ENCODE measurements at regions not wholly inside any gene's neighbourhood (a gene's known extent, or its start where the extent isn't known, plus 50 kb on each side); places are given as distances from the start of the nearest gene placed in this dataset.
"Not testable (repeated sequence)": the region's sequence is repeated elsewhere in the genome, so short reads cannot be mapped to it uniquely, and the experiment has no call there.

DNA sequence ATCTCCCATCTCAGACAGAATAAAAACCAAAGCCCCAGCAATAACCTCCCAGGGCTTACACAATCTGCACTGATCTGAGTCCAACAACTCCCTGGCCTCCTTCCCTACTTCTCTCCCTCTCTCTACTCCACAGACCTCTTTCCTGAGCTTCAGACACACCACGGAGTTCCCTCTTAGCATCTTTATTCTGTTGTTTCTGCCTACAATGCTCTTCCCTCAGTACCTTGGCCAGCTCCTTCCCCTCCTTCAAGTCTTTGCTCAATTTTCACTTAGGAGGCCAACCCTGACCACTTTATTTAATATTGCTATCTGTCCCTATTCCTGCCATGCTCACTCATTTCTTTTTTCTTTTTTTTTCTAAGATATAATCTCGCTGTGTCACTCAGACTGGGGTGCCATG lies 276.7 kb downstream of the CWH43 start:
- not testable (repeated sequence) for H3K79me2 ChIP-seq; DNase-seq (ENCODE audit: low spot score); H3K4me3 ChIP-seq; H3K4me1 ChIP-seq (ENCODE audit: insufficient read depth); H3K36me3 ChIP-seq (replicated peaks; ENCODE audit: insufficient read depth, low read depth); H3K27me3 ChIP-seq; H3K27ac ChIP-seq; H3K9me3 ChIP-seq (ENCODE audit: low read depth); H3K4me2 ChIP-seq; H4K20me1 ChIP-seq (ENCODE audit: insufficient read depth, poor library complexity, severe bottlenecking); H3K9me2 ChIP-seq (replicated peaks; ENCODE audit: insufficient read depth); H2AFZ ChIP-seq
- WGBS (ENCODE audit: low lambda C conversion rate, missing lambda C conversion rate), result 58% methylated on average over 2 of the region's 2 CpGs

DNA sequence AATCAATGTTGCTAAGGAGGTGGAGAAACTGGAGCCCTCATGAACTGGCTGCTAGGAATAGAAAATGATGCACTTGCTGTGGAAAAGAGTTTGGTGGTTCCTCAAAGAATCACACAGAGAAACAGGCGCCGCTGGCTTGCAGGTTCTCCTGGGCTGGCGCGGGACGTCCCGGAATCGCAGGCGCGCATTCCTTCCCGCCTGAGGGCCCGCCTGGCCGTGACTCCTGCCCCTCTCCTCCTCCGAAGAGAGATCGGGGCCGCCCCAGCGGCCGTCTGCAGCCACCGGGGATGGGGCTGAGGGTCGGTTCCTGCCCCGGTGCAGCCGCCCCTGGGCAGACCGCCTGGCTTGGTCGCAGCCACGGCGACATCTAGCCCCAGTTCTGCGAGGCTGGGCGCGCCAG lies 284.4 kb downstream of the CWH43 start:
- WGBS (ENCODE audit: low lambda C conversion rate, missing lambda C conversion rate), result 89% methylated on average over 24 of the region's 28 CpGs
- H3K79me2 ChIP-seq; H3K36me3 ChIP-seq (replicated peaks; ENCODE audit: insufficient read depth, low read depth); H3K4me3 ChIP-seq; H3K9me2 ChIP-seq (replicated peaks; ENCODE audit: insufficient read depth); H3K27ac ChIP-seq; H3K27me3 ChIP-seq; H2AFZ ChIP-seq; H3K4me1 ChIP-seq (ENCODE audit: insufficient read depth); H3K9me3 ChIP-seq (ENCODE audit: low read depth); H3K4me2 ChIP-seq; H4K20me1 ChIP-seq (ENCODE audit: insufficient read depth, poor library complexity, severe bottlenecking): not testable (repeated sequence)
- DNase-seq (ENCODE audit: low spot score), result peak; percentile 1

DNA sequence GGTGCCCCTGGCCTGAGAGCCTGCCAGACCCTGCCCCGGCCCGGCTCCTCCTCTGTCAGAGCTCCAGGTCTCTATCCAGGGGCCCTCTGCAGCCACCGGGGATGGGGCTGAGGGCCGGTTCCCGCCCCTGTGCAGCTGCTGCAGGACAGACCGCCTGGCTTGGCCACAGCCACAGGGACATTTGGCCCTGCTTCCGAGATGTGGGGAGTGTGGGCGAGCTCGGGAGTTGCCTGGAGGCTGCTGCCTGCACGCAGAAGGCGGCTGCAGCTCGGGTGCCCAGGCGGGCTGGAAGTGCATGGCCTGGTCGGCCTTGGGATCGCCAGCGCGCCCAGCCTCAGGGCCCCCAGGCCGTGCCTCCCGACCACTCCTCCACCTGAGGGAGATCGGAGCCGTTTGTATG lies 284.8 kb downstream of the CWH43 start:
- not testable (repeated sequence) for H3K79me2 ChIP-seq; H3K9me3 ChIP-seq (ENCODE audit: low read depth); H2AFZ ChIP-seq; H3K27me3 ChIP-seq; H3K4me3 ChIP-seq; DNase-seq (ENCODE audit: low spot score); H3K27ac ChIP-seq; H3K4me2 ChIP-seq; H4K20me1 ChIP-seq (ENCODE audit: insufficient read depth, poor library complexity, severe bottlenecking); H3K36me3 ChIP-seq (replicated peaks; ENCODE audit: insufficient read depth, low read depth); H3K9me2 ChIP-seq (replicated peaks; ENCODE audit: insufficient read depth); H3K4me1 ChIP-seq (ENCODE audit: insufficient read depth)
- 92% methylated on average over 21 of the region's 21 CpGs for WGBS (ENCODE audit: low lambda C conversion rate, missing lambda C conversion rate)

DNA sequence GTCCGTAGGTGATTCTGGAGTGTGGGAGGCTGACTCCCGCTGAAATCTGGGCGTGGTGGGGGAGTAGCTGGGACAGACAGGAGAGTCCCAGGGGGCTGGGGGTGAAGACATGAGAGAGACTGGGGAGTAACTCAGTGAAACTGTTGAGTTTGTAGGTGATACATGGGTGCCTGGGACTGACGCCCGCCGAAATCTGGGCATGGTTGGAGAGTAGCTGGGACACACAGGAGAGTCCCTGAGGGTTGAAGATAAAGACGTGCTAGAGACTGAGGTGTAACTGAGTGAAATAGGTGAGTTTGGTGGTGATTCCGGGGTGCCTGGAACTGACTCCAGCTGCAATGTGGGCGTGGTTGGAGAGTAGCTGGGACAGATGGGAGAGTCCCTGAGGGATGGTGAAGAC lies 299.8 kb downstream of the CWH43 start:
- not testable (repeated sequence) for H3K27ac ChIP-seq; H3K4me1 ChIP-seq (ENCODE audit: insufficient read depth); H3K79me2 ChIP-seq; DNase-seq (ENCODE audit: low spot score); H3K36me3 ChIP-seq (replicated peaks; ENCODE audit: insufficient read depth, low read depth); H3K27me3 ChIP-seq; H2AFZ ChIP-seq; H3K9me3 ChIP-seq (ENCODE audit: low read depth); H3K4me2 ChIP-seq; H4K20me1 ChIP-seq (ENCODE audit: insufficient read depth, poor library complexity, severe bottlenecking); H3K4me3 ChIP-seq; H3K9me2 ChIP-seq (replicated peaks; ENCODE audit: insufficient read depth)
- WGBS (ENCODE audit: low lambda C conversion rate, missing lambda C conversion rate), result 73% methylated on average over 6 of the region's 9 CpGs

DNA sequence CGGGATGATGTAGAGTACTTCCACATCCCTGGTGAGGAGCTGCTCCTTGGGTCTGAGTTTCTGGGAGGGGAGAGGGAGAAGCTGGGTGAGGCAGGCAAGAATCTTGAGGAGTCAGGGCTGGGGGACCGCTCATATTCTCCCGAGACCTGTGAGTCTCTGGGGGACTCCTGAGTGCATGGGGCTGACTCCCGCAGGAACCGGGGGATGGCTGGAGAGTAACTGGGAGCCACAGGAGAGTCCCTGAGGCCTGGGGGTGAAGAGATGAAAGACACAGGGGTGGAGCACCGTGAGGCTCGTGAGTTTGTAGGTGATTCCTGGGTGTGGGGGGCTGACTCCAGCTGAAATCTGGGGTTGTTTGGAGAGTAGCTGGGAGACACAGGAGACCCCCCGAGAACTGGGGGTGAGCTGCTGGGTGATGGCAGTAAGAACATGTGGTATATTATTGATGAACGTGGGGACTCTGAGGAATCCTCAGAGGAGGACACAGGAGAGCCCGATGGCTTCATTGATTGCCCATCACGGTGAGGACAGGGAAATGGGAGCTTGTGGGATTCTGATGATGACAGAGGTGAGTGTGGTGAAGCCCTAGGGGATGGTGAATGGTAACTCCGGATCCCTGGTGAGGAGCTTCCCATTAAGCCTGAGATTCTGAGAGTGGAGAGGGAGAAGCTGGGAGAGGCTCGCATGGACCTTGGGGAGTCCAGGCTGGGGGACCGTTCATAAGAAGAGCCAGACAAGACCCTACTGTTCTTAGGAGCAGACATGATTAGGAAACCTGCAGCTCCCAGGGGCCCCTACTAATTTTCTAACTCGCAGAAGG lies 301.1 kb downstream of the CWH43 start:
- H3K9me3 ChIP-seq (ENCODE audit: low read depth); H3K27me3 ChIP-seq; H3K9me2 ChIP-seq (replicated peaks; ENCODE audit: insufficient read depth); H3K4me3 ChIP-seq; H2AFZ ChIP-seq; H3K27ac ChIP-seq; H3K4me2 ChIP-seq; H3K36me3 ChIP-seq (replicated peaks; ENCODE audit: insufficient read depth, low read depth); H3K4me1 ChIP-seq (ENCODE audit: insufficient read depth); H3K79me2 ChIP-seq; H4K20me1 ChIP-seq (ENCODE audit: insufficient read depth, poor library complexity, severe bottlenecking): not testable (repeated sequence)
- WGBS (ENCODE audit: low lambda C conversion rate, missing lambda C conversion rate), result 79% methylated on average over 15 of the region's 15 CpGs
- peak; percentile 28 for DNase-seq (ENCODE audit: low spot score)

DNA sequence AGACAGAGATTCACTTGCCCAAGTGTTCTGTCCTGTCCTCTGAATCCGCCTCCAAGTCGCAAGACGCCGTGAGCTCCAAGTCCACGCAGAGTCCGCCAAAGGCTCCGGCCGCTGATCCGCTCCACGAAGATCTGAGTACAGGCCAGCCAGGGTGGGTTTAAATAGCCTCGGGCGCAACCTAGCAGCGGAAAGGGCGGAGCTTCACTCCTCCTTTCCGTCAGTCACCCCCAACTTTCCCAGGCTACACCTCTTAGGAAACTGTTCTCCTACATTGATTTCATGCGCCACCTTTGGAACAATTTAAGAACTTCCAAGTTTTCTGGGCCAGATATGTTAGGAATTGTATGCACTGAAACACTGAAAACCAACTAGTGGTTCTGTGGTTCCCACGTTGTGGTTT lies 301.8 kb downstream of the CWH43 start:
- peak; percentile 18 for DNase-seq (ENCODE audit: low spot score)
- 89% methylated on average over 17 of the region's 17 CpGs for WGBS (ENCODE audit: low lambda C conversion rate, missing lambda C conversion rate)

DNA sequence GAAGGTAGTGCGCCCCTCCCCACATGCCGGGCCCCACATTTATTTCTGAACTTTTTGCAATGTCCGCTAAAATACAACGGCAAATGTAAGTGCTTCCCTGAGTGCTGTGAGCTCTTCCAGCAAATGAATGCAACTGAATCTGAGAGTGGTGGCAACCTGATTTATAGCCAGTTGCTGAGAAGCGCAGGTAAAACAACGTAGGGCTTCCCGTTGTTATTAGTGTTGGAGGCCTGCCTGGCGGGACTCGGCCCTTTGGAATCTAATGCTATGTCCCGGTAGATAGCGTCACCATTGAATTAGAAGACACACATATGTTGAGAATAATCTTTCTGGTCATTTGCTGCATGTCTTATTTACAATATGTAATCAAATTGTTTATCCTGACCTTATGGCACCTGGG lies 302.7 kb downstream of the CWH43 start:
- not testable (repeated sequence) for H3K79me2 ChIP-seq; H3K9me2 ChIP-seq (replicated peaks; ENCODE audit: insufficient read depth); H3K4me3 ChIP-seq; H3K4me1 ChIP-seq (ENCODE audit: insufficient read depth); H2AFZ ChIP-seq; H3K27ac ChIP-seq; H3K4me2 ChIP-seq; H3K9me3 ChIP-seq (ENCODE audit: low read depth); H3K27me3 ChIP-seq; DNase-seq (ENCODE audit: low spot score); H4K20me1 ChIP-seq (ENCODE audit: insufficient read depth, poor library complexity, severe bottlenecking); H3K36me3 ChIP-seq (replicated peaks; ENCODE audit: insufficient read depth, low read depth)
- 87% methylated on average over 11 of the region's 11 CpGs for WGBS (ENCODE audit: low lambda C conversion rate, missing lambda C conversion rate)

More for the DNA sequence above, 301.8 kb downstream of the CWH43 start:
- not testable (repeated sequence) for H4K20me1 ChIP-seq (ENCODE audit: insufficient read depth, poor library complexity, severe bottlenecking); H3K36me3 ChIP-seq (replicated peaks; ENCODE audit: insufficient read depth, low read depth); H3K4me3 ChIP-seq; H3K27me3 ChIP-seq; H3K79me2 ChIP-seq; H3K27ac ChIP-seq; H3K9me3 ChIP-seq (ENCODE audit: low read depth); H3K4me1 ChIP-seq (ENCODE audit: insufficient read depth); H2AFZ ChIP-seq; H3K9me2 ChIP-seq (replicated peaks; ENCODE audit: insufficient read depth); H3K4me2 ChIP-seq

DNA sequence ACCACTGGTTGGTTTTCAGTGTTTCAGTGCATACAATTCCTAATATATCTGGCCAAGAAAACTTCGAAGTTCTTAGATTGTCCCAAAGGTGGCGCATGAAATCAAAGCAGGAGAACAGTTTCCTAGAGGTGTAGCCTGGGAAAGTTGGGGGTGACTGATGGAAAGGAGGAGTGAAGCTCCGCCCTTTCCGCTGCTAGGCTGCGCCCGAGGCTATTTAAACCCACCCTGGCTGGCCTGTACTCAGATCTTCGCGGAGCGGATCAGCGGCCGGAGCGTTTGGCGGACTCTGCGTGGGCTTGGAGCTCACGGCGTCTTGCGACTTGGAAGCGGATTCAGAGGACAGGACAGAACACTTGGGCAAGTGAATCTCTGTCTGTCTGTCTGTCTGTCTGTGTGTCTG lies 328.7 kb downstream of the CWH43 start:
- H3K79me2 ChIP-seq; H3K9me3 ChIP-seq (ENCODE audit: low read depth); DNase-seq (ENCODE audit: low spot score); H4K20me1 ChIP-seq (ENCODE audit: insufficient read depth, poor library complexity, severe bottlenecking); H3K4me2 ChIP-seq; H3K4me3 ChIP-seq; H3K36me3 ChIP-seq (replicated peaks; ENCODE audit: insufficient read depth, low read depth); H3K27me3 ChIP-seq; H3K27ac ChIP-seq; H2AFZ ChIP-seq; H3K4me1 ChIP-seq (ENCODE audit: insufficient read depth); H3K9me2 ChIP-seq (replicated peaks; ENCODE audit: insufficient read depth): not testable (repeated sequence)
- WGBS (ENCODE audit: low lambda C conversion rate, missing lambda C conversion rate), result 89% methylated on average over 18 of the region's 18 CpGs

DNA sequence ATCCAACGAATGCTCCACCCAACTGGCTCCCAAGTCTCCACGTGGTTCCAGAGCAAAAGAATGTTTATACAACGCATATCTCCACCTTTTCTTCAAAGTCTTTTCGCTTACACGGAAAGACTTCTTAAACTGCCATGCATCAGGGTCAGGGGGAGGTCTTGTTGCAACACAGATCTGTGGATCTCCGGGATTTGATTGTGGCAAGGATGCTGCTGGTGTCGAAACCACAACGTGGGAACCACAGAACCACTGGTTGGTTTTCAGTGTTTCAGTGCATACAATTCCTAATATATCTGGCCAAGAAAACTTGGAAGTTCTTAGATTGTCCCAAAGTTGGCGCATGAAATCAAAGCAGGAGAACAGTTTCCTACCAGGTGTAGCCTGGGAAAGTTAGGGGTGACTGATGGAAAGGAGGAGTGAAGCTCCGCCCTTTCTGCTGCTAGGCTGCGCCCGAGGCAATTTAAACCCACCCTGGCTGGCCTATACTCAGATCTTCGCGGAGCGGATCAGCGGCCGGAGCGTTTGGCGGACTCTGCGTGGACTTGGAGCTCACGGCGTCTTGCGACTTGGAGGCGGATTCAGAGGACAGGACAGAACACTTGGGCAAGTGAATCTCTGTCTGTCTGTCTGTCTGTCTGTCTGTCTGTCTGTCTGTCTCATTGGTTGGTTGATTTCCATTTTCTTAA lies 334.8 kb downstream of the CWH43 start:
- DNase-seq (ENCODE audit: low spot score); H3K79me2 ChIP-seq; H4K20me1 ChIP-seq (ENCODE audit: insufficient read depth, poor library complexity, severe bottlenecking); H2AFZ ChIP-seq; H3K27ac ChIP-seq; H3K9me2 ChIP-seq (replicated peaks; ENCODE audit: insufficient read depth); H3K4me3 ChIP-seq; H3K4me2 ChIP-seq; H3K9me3 ChIP-seq (ENCODE audit: low read depth); H3K36me3 ChIP-seq (replicated peaks; ENCODE audit: insufficient read depth, low read depth); H3K27me3 ChIP-seq; H3K4me1 ChIP-seq (ENCODE audit: insufficient read depth): not testable (repeated sequence)
- 79% methylated on average over 24 of the region's 24 CpGs for WGBS (ENCODE audit: low lambda C conversion rate, missing lambda C conversion rate)

Data from hepatocyte (in vitro differentiated cells).